IMR-90 (cell line): ENCODE measurements at regions not wholly inside any gene's neighbourhood (a gene's known extent, or its start where the extent isn't known, plus 50 kb on each side); places are given as distances from the start of the nearest gene placed in this dataset.

Experiments used
- ATAC-seq: fragments of 200-7000 bp; cut with Tn5 transposase; 2 replicates; pipeline ENCODE4 v1.9.1; 2020; ENCODE audit warnings: low read depth, mild to moderate bottlenecking, moderate library complexity
- BruUV-seq: library from RNA; stranded (reverse); fragments of 400-500 nt; replicated peaks from 2 replicates; lab custom pipeline; 2021; lab: Mats Ljungman, UMichigan
- CTCF ChIA-PET: fragments of 300-600 bp; formaldehyde crosslinking; extraction: SDS; loops from one replicate; lab custom pipeline; 2021; ENCODE audit warnings: antibody characterized with exemption; lab: Yijun Ruan, JAX
- POLR2A ChIA-PET: fragments of 300-600 bp; sonication (Branson Sonifier 250); formaldehyde crosslinking; loops from one replicate; lab custom pipeline; 2022; ENCODE audit warnings: antibody characterized with exemption; ENCODE audit not compliant: unreplicated experiment; lab: Charles Lee
- DNase-seq: peaks from one replicate; pipeline ENCODE4 v3.0.0; 2013
- H2AFZ ChIP-seq: replicated peaks from 2 replicates; pipeline ENCODE3; 2013; ENCODE audit warnings: low read length, mild to moderate bottlenecking; ENCODE audit not compliant: poor library complexity
- H2AK5ac ChIP-seq: 2 replicates; pipeline ENCODE4 v1.6.1; 2013; ENCODE audit warnings: low read depth, low read length, inconsistent platforms
- H2AK9ac ChIP-seq: replicated peaks from 2 replicates; pipeline ENCODE3; 2013; ENCODE audit warnings: mild to moderate bottlenecking, low read depth, low read length, moderate library complexity; ENCODE audit not compliant: poor library complexity
- H2BK120ac ChIP-seq: 2 replicates; pipeline ENCODE4 v1.6.1; 2013; ENCODE audit warnings: low read depth, low read length, inconsistent platforms
- H2BK15ac ChIP-seq: 3 replicates; pipeline ENCODE4 v1.6.1; 2013; ENCODE audit warnings: low read depth, low read length, inconsistent platforms
- H2BK20ac ChIP-seq: 2 replicates; pipeline ENCODE4 v1.6.1; 2013; ENCODE audit warnings: low read depth, mild to moderate bottlenecking, inconsistent platforms, low read length, moderate library complexity
- H2BK5ac ChIP-seq: 2 replicates; pipeline ENCODE4 v1.6.1; 2013; ENCODE audit warnings: mild to moderate bottlenecking, low read depth, low read length, inconsistent platforms; ENCODE audit not compliant: poor library complexity, severe bottlenecking
- H3K14ac ChIP-seq: replicated peaks from 2 replicates; pipeline ENCODE4 v1.6.1; 2013; ENCODE audit warnings: low read depth, low read length, inconsistent platforms
- H3K18ac ChIP-seq: 2 replicates; pipeline ENCODE4 v1.6.1; 2013; ENCODE audit warnings: low read depth, low read length, control low read depth
- H3K23ac ChIP-seq: 2 replicates; pipeline ENCODE4 v1.6.1; 2013; ENCODE audit warnings: low read depth, low read length, inconsistent platforms
- H3K27ac ChIP-seq: 2 replicates; pipeline ENCODE4 v1.5.1; 2013; ENCODE audit warnings: mild to moderate bottlenecking, control low read depth, low read length; ENCODE audit not compliant: insufficient read depth
- H3K27me3 ChIP-seq: 2 replicates; pipeline ENCODE4 v1.6.1; 2013; ENCODE audit warnings: low read length; ENCODE audit not compliant: control insufficient read depth, insufficient read depth
- H3K36me3 ChIP-seq: 2 replicates; pipeline ENCODE4 v1.6.1; 2013; ENCODE audit warnings: low read length, mixed read lengths; ENCODE audit not compliant: control insufficient read depth, insufficient read depth
- H3K4ac ChIP-seq: 2 replicates; pipeline ENCODE4 v1.6.1; 2013; ENCODE audit warnings: low read depth, low read length, inconsistent platforms
- H3K4me1 ChIP-seq: 2 replicates; pipeline ENCODE4 v1.6.1; 2013; ENCODE audit warnings: low read length, mixed read lengths; ENCODE audit not compliant: control insufficient read depth, insufficient read depth
- H3K4me2 ChIP-seq: 2 replicates; pipeline ENCODE4 v1.6.1; 2013; ENCODE audit warnings: low read depth, mild to moderate bottlenecking, control low read depth, low read length, moderate library complexity
- H3K4me3 ChIP-seq: 2 replicates; pipeline ENCODE4 v1.5.1; 2013; ENCODE audit warnings: low read depth, mild to moderate bottlenecking, control low read depth, low read length, moderate library complexity; ENCODE audit not compliant: insufficient read depth
- H3K56ac ChIP-seq: 2 replicates; pipeline ENCODE4 v1.6.1; 2013; ENCODE audit warnings: low read length, inconsistent platforms; ENCODE audit not compliant: insufficient read depth; ENCODE audit errors: extremely low read depth
- H3K79me1 ChIP-seq, 2 experiments: 2 replicates each; pipeline ENCODE4 v1.6.1; 2013; ENCODE audit warnings: low read length in 2 of 2, inconsistent platforms in 1 of 2, low read depth in 1 of 2
- H3K9ac ChIP-seq: 2 replicates; pipeline ENCODE4 v1.6.1; 2013; ENCODE audit warnings: low read depth, low read length, control low read depth
- H3K9me1 ChIP-seq: 2 replicates; pipeline ENCODE4 v1.6.1; 2013; ENCODE audit warnings: low read length, inconsistent platforms; ENCODE audit not compliant: insufficient read depth
- H3K9me3 ChIP-seq: 2 replicates; pipeline ENCODE4 v1.6.1; 2013; ENCODE audit warnings: low read length; ENCODE audit not compliant: control insufficient read depth, insufficient read depth
- H4K20me1 ChIP-seq: 2 replicates; pipeline ENCODE4 v1.6.1; 2013; ENCODE audit warnings: low read length, inconsistent platforms; ENCODE audit not compliant: insufficient read depth
- H4K5ac ChIP-seq: 2 replicates; pipeline ENCODE4 v1.6.1; 2013; ENCODE audit warnings: mild to moderate bottlenecking, low read depth, low read length, control low read depth
- H4K8ac ChIP-seq, 2 experiments: 2 replicates each; pipeline ENCODE4 v1.6.1; 2013; ENCODE audit warnings: low read depth in 2 of 2, low read length in 2 of 2, control low read depth in 1 of 2, inconsistent platforms in 1 of 2
- H4K91ac ChIP-seq: 2 replicates; pipeline ENCODE4 v1.6.1; 2013; ENCODE audit warnings: low read depth, low read length, inconsistent platforms; ENCODE audit not compliant: insufficient read depth
- BHLHE40 ChIP-seq: fragments of 150-350 bp; IDR thresholded peaks from 2 replicates; pipeline ENCODE4 v1.6.1; 2016; ENCODE audit warnings: mild to moderate bottlenecking, low read depth, low read length
- CHD1 ChIP-seq: IDR thresholded peaks from 2 replicates; pipeline ENCODE4 v1.6.1; 2012; ENCODE audit warnings: low read depth, low read length, improper control_type of control experiment
- FOS ChIP-seq: fragments of 150-350 bp; IDR thresholded peaks from 2 replicates; pipeline ENCODE4 v1.6.1; 2016; ENCODE audit warnings: low read depth, low read length
- MXI1 ChIP-seq: IDR thresholded peaks from 2 replicates; pipeline ENCODE4 v1.6.1; 2012; ENCODE audit warnings: low read depth, mild to moderate bottlenecking, low read length, moderate library complexity, borderline replicate concordance
- NFE2L2 ChIP-seq: fragments of 150-350 bp; IDR thresholded peaks from 2 replicates; pipeline ENCODE4 v1.6.1; 2016; ENCODE audit warnings: low read depth, mild to moderate bottlenecking, low read length
- POLR2A ChIP-seq: IDR thresholded peaks from 2 replicates; pipeline ENCODE4 v1.6.1; 2012; ENCODE audit warnings: mild to moderate bottlenecking, low read depth, low read length
- RAD21 ChIP-seq: IDR thresholded peaks from 2 replicates; pipeline ENCODE4 v1.6.1; 2012; ENCODE audit warnings: low read length, improper control_type of control experiment
- RFX5 ChIP-seq: IDR thresholded peaks from 2 replicates; pipeline ENCODE4 v1.8.0; 2012; ENCODE audit warnings: low read depth, mild to moderate bottlenecking, low read length, moderate library complexity
- USF2 ChIP-seq: fragments of 150-350 bp; IDR thresholded peaks from 2 replicates; pipeline ENCODE4 v1.6.1; 2017; ENCODE audit warnings: mild to moderate bottlenecking, antibody characterized with exemption, low read length, low read depth
- WGBS, 2 experiments: methylation state at CpG; one replicate each; pipeline versions ENCODE4 v1.1.5 to v1.1.7; 2013; ENCODE audit warnings: missing lambda C conversion rate in 2 of 2; ENCODE audit not compliant: insufficient read length in 1 of 2; ENCODE audit errors: extremely low coverage in 2 of 2; 5-methylcytosine and 5-hydroxymethylcytosine counted together
- dilution Hi-C: fragments of 300-500 bp; cut with HindIII; formaldehyde crosslinking; loops from one replicate; pipeline ENCODE4 v1.14.3; 2018; ENCODE audit warnings: low sequenced_read_pairs; ENCODE audit not compliant: unreplicated experiment
- in situ Hi-C: fragments of 300-500 bp; cut with MboI; formaldehyde crosslinking; loops from 3 replicates; pipeline ENCODE4 v1.14.3; 2019; ENCODE audit warnings: low sequenced_read_pairs, inconsistent platforms, mixed read lengths
- intact Hi-C: fragments of 100-400 bp; cut with micrococcal nuclease; formaldehyde crosslinking; loops from 2 replicates; pipeline ENCODE4 v1.10.0; 2022

GRCh38 chr5:123708074-123708806, 196.3 kb downstream of the CSNK1G3 start:
- DNase-seq = peak; percentile 90
- no peaks in the 10 kb centered on the region for H3K79me1 ChIP-seq
- H3K27me3 ChIP-seq = no peaks in the 10 kb centered on the region
- H3K27ac ChIP-seq = 0 out of 2 replicates have a peak overlapping the region, but pooled peaks have one; percentile 20
- H3K4me1 ChIP-seq = peaks cover 12% of the 10 kb centered on the region
- H3K18ac ChIP-seq = no peak overlapping the region
- peak overlapping the region; percentile 22; the same call in 1 of the 2 replicates for H2BK20ac ChIP-seq
- POLR2A ChIA-PET = no interaction called here
- no CpG with 5 or more reads among the region's 3 CpGs for WGBS, 2 experiments
- ATAC-seq = peak; percentile 86
- H3K14ac ChIP-seq = no peak overlapping the region
- no peak overlapping the region for H2AK5ac ChIP-seq
- H3K56ac ChIP-seq = no peak overlapping the region
- no TSS peak for BruUV-seq
- no peaks in the 10 kb centered on the region for H3K36me3 ChIP-seq
- in situ Hi-C loops = no loop called here
- peak overlapping the region; percentile 43; the same call in 1 of the 2 replicates for H4K91ac ChIP-seq
- H2AFZ ChIP-seq = no peak overlapping the region
- peak overlapping the region; percentile 80 for H3K4ac ChIP-seq
- intact Hi-C loops = no loop called here
- TF ChIP-seq POLR2A (no peak), RAD21 (no peak), USF2 (no peak; the same call in 1 of the 2 replicates), NFE2L2 (peak; percentile 66), BHLHE40 (no peak), MXI1 (no peak), RFX5 (no peak), FOS (peak; percentile 9; the same call in 1 of the 2 replicates), CHD1 (no peak)
- H3K23ac ChIP-seq = peak overlapping the region; percentile 22; the same call in 1 of the 2 replicates
- H3K9me1 ChIP-seq = peaks cover 8% of the 10 kb centered on the region; the same call in 1 of the 2 replicates
- H2AK9ac ChIP-seq = no peak overlapping the region
- H2BK120ac ChIP-seq = peak overlapping the region; percentile 88
- no peak overlapping the region for H3K4me3 ChIP-seq
- H2BK5ac ChIP-seq = peak overlapping the region; percentile 59
- H4K5ac ChIP-seq = no peak overlapping the region
- peaks cover 3% of the 10 kb centered on the region for H3K9me3 ChIP-seq
- CTCF ChIA-PET = interaction anchor here (0.5 kb wide), 1 partner anchor 38 kb away, joined by 4 read pairs; no protein-coding TSS in a partner anchor
- no peaks in the 10 kb centered on the region for H4K20me1 ChIP-seq
- H4K8ac ChIP-seq = peak overlapping the region in 1 of 2 experiments; percentile 55; a peak in 2 of 4 replicates
- H3K9ac ChIP-seq = no peak overlapping the region
- dilution Hi-C loops = no loop called here
- peak overlapping the region; percentile 60; the same call in 1 of the 3 replicates for H2BK15ac ChIP-seq
- H3K4me2 ChIP-seq = no peak overlapping the region
